ENCODE measurements at regions not wholly inside any gene's neighbourhood (a gene's known extent, or its start where the extent isn't known, plus 50 kb on each side); places are given as distances from the start of the nearest gene placed in this dataset.
"Not testable (repeated sequence)": the region's sequence is repeated elsewhere in the genome, so short reads cannot be mapped to it uniquely, and the experiment has no call there.

DNA sequence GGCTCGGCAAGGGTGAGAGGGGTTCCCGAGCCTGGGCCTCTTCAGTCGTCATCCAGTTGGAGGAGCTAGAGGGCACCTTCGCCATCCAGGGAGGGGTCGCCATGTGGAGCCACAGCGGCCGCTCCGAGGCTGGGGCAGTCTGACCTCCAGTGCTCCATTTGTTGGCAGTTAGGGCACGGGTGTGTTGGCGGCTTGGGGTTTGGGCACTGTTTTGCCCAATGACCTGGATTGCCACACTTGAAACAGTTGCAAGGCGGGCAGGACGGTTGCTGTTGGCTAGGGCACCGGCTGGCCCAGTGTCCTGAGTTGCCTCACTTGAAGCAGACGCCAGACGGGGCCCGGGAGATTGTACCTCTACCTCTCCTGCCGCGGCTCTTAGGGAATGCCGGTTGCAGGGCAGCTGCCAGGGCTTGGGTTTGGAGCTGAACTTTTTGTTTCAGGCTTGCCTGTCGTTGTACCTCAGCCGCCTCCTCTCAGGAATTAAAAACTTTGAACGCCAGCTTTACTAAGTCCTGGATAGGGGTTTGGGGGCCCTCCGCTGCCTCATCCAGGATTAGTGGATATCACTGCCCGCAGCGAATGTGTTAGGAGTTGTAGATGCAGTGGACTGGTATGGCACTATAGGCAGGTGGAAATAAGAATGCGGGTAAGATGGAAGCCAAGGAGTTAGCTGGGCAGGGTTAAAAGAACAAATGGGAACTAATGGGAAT lies 639.9 kb upstream of the DPP6 start:
- not testable (repeated sequence) for DNase-seq

DNA sequence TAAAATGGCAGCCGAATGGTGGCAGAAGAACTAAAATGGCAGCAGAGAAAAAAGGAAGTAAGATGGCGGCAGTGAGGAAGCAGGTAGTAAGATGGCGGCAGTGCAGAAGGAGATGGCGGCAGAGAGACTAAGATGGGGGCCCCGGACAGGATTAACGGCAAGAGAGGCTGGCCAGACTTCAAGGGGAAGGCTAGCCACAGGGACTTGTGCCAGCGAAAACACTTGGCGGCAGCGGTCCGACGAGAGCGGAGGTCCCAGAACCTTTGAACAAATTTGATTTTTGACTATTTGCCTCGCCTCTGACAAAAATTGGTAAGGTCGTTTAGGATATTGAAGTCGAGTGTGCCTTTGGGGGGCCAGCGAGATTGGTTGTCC lies 639.4 kb upstream of the DPP6 start:
- not testable (repeated sequence) for DNase-seq

DNA sequence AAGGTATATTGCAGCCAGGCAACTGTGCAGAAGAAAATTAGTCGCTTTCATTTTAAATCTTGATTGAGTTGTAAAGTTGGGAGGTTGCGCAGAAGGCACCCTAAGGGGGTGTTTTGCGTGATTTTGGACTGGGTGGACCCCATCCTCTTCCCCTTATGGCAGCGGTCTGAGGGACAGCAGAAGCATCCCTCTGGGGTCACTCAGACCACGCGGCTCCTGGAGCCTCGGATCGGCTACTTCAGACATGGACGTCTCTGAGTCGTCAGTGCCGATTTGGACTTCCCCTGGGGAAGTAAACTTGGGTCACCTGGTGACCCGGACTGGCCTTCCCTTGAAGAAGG lies 639.0 kb upstream of the DPP6 start:
- no peak for DNase-seq

DNA sequence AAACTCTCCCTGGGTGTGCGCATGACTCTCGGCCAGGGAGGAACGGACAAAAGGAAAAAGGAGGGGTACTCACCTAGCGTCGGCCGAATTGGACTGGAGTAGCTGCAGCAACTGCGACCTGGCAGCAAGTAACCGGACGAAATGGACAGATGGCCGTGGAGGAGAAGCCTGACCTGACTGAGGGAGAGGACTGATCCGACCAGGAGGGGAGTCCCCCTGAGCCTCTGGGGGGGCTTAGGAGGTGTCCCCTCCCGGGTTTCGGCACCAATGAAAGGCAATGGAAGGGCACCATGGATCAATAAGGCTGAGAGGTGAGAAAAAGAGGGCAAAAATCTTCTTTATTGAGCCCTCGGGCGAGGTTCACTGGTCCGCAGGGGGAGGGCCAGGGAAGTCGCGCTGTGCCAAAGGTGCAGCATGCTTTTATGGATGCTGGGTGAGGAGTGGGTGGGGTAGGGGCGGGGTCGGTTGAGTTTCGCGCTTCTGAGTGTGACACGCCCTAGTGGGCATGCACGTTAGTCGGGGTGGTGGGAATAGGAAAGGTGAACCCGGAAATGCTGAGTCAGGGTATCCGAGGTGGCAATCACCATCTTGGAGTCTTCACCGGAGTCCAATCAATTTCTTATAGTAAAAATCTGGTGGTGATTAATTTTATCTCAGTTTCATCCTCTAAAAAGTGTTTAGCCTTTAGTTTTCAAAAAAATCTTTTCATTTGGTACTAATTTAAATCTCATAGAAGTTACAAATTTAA lies 638.5 kb upstream of the DPP6 start:
- DNase-seq, result no peak

DNA sequence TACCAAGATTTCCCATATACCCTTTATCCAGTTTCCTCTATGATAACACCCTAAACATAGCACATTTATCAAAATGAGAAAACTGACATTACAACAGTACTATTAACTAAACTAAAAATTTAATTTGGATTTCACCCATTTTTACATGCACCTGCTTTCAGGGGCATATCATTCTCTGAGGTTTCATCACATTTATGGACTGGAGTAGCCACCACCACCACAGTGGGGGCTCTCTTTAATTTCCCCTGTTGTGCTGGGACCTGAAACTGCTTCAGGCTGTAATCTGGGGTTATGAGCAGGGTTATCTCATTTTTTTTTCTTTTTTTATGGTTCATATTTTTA lies 637.9 kb upstream of the DPP6 start:
- DNase-seq, result no peak

DNA sequence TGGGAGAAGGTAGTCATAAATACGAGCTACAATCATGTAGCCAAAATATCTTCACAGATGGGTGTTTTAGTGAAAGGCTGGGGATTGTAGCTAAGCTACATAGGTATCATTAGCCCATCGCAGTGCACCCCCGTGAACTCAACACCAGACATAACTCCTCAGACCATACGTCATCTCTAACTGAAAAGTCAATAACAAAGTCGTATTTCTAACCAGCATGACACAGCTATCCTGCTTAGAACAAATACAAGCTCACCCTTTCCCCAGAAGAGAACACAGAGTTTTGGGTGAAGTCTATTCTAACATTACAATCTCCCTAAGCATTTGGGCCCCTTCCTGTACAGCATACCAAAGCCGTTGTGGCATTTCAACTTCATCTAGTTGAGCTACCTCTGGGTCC lies 636.6 kb upstream of the DPP6 start:
- no peak for DNase-seq

DNA sequence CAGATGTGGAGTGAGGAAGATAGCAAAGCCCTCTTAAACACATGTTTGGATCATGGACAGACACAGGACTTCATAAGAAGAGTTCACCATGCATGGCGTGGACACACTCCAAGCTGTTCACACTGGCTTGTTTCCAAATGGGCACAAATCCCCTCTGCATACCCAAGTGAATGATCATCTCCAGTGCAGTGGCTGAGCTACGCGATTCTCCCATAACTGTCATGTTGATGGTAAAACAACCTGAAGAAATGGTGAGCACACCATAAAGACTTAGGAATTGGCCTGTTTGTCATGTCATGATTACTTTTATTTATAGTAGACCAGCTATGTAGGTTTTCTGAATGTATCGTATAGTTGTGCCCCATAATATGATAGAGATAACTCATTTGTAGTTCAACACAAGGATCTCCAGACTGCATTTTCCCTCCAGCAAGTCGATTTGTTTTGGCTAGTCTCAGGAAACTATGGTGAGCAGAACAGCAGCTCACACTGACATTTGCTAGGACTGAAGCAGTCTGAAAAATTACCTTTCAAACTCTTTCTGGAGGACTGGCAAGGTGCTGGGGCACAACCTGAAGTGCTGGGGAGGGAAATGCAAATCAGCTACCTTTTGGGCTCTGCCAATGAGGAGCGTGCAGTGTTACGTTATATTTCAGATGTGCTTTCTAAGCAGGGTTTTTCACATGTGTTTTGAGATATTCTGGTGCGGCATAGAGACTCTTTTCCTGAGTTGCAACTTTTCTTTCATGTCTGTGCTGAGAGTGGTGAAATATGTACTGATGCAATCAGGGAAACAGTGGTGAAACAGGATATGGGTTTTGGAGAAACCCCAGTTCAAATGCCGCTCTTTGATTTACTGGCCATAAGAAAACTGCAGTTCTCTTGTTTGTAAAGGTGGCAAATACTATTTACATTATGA lies 629.6 kb upstream of the DPP6 start:
- DNase-seq, result no peak

DNA sequence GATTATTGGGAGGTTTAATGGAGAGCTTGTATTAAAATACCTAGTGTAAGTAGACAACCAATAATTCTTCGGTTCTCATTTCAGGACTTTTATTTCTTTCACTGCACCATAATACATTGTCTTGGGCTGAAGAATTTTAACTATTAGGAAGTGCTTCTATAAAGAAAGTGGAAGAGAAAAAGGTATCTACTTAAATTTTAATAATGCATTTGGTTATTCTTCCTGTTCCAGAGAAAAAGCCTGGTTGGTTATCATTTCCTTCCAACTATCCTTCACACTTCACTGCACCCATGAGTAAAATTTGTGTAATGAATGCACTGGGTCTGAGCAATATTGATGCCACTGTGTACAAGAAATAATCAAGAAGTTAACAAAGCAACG lies 629.0 kb upstream of the DPP6 start:
- no peak for DNase-seq

DNA sequence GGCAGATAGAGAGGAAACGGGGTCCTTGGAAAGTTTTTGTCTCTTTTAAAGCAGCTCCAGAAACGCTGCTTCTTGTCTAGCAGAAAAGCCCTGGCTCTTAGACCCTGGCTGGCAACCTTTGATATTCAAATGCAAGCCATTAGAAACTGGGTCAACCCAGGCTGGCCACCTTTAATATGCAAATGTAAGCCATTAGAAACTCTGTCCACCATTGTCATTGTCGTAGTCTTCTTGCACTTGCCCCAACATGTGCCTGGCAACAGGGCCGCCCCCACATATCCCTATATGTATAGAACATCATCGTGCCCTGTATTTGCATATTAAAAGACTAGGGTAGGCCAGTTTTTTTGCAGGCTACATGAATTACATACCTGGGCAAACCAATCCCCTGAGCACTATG lies 621.3 kb upstream of the DPP6 start:
- no peak for DNase-seq

DNA sequence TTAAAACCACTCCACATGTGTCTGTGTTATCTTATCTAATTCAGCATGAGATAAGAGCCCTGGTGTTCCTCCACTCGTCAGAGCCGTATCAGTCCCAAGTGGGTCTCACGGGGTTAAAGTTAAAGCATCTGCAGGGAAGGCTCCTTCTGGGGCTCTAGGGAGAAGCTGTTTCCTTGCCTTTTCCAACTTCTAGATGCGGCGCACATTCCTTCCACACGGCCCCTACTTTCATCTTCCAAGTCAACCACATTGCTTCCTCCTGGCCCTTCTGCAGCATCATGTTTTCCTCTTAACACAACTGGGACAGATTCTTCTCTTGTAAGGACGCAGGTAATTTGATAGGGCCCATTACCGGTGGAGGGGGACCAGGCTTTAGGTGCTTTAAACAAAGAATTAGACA lies 620.1 kb upstream of the DPP6 start:
- DNase-seq, result no peak

DNA sequence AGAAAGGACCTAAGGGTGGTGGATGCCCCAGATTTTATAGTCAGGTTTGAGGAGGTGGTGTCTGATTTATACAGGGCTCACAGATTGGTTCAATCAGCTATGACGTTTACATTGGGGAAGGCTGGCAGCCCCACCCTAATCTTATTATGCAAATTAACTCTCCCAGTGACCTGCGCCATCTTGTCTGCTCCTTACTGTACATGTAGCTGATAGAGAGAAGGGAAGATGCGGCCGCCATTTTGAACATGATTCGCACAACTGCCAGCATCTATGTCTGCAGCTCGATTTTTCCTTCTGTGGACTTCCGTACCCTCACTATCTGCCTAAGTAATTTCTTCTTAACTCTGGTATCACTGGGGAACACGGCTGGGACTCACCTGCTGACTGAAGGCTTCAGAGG lies 619.0 kb upstream of the DPP6 start:
- DNase-seq, result no peak

DNA sequence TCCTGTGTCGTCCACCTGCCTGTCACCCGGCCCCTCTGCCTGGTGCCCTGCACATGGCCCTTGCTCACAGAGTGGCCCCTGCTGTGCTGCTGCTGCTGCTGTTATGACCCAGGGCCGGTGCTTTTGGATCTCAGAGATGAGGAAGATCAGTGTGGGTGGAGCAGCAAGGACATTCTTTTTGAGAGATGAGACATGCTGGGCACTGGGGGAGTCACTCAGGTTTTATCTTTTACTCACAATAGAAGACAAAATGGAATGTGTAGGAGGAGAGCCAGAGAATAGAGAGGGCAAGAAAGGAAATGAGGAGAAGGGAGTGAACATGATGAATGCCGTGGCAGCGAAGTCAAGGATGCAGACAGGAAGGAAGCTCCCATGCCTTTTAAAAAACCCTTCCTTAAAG lies 611.5 kb upstream of the DPP6 start:
- DNase-seq, result no peak

DNA sequence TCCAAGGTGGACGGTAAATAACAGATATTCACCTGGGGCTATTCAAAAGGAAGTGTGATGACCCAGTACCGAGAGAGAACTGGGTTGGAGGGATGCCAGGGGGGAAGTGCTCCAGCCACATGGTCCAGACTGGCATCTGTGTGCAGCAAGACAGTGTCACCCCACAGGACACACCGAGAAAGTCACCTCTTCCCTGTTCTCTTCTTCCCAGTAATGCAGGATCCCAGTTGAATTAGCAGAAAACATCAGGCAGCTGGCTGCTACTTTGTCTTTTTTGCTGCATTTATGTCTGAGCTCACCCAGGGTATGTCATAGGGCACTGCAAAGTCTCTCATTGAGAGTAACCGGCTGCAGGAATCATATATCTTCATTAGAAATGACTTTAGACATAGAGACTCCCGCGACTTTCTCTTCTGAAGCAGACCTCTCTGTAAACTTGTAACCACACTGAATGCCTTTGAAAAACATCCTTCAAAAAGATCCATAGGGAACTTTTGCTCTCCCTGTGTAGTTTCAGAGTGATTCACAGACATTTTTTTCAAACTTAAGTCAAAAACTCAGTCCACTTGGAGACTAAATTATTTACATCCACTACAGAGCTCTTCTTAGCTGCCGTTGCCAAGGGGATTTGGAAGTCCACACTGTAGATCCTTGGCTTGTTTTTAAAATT lies 609.0 kb upstream of the DPP6 start:
- no peak for DNase-seq

DNA sequence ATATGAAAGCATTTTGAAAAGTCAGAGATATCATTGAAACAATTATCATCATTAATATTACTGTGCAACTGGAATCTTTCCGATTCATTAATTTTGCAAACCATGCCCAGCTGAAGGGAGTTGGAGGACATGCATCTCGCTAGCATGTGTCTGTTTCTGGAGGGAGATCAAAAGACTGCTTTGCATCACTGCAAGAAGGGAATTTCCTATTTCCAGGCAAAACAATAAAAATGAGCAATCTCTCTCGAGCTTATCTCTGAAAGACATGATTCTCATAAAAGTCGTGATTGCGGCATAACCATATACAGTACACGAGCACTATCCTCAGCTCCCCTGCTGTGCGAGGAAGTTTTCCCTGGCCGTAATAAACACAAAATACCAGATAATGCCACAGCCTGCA lies 607.6 kb upstream of the DPP6 start:
- no peak for DNase-seq

DNA sequence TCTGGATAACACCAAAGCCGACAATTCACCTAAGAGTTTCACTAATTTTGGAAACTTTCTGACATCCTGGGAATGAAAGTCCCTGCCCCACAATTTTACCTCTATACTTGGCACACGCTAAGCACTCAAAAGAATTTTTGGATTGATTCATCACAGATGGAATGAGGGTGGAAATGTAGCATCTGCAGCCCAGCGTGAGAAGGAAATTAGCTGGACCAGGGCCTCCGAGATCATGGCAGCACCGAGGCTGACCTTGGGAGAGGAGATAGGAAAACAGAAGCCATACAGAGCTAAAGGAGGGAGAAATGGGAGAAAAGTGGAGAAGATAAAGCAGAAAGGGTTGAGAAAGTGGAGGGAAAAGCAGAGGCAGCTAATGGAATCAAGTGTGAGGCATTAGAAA lies 606.6 kb upstream of the DPP6 start:
- DNase-seq, result no peak

DNA sequence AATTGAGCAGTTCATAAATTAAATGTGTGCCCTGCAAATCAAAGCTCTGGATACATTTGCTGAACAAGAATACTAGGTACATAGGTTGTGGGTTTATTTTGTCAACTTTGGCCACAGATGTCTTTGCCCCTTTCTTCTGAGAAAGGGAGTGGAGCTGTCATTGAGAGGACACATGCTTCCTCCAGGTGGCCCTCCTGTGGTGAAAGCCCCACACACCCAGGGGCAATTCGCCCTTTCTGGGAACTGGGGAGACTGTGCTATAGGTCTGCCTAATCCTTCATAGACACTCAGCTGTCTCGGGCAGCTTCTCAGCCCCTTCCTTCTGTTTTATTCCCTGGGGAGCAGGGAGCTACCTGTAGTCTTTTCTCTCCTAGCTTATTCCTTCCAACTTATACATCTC lies 605.7 kb upstream of the DPP6 start:
- DNase-seq, result no peak

DNA sequence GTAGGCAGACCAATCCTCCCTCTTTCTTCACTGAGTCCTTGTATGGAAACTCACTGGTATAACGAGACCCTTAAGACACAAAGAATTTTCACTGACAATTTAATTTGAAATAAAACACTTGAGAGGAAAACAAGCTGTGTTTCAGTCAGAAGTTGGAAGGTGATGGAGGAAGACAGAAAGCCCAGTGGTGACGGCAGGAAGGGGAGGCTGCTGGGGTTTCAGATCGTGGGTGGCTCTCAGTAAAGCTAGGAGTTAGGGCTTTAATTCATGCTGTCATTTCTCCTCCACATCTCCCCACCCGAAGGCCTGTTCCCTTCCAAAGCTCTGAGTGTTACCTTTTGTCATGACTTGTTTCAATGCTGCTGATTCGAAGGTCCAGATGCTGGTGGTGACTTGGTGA lies 605.2 kb upstream of the DPP6 start:
- DNase-seq, result no peak

DNA sequence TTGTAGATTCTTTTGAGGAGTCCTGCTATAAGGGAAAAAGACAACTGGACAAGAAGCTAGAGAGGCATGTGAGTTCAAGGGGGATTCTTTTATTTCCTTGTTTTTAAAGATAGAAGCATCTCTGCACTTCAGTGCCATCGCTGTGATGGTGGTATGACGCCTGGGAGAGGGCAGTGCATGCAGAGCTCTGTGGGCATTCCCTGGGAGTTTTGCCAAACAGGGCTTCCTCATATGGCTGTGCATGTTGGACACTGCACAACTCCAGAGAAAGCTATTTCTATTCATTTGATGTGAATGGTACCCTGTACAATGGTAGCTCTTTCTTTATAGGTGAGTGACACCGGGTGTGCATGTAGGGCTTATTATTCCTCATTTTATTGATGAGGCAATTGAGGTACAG lies 599.5 kb upstream of the DPP6 start:
- no peak for DNase-seq

DNA sequence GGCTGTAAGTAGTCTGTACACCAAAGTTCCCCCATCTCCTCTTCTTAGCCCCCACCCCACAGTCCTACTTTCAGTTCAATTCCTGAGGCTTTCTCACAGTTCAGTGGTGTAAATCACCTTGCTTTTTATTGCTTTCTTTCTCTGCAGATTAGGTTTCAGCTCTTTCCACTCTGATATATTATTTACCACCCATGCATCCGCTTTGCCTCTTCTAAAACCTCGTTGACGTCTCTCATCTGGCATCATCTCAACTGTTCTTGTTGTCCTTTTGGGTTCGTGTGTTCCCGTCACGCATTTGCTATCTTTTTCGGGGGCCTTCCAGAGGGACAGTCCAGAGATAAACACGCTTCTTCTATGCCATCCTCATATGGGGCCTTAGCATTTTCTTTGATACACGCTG lies 597.9 kb upstream of the DPP6 start:
- no peak for DNase-seq

DNA sequence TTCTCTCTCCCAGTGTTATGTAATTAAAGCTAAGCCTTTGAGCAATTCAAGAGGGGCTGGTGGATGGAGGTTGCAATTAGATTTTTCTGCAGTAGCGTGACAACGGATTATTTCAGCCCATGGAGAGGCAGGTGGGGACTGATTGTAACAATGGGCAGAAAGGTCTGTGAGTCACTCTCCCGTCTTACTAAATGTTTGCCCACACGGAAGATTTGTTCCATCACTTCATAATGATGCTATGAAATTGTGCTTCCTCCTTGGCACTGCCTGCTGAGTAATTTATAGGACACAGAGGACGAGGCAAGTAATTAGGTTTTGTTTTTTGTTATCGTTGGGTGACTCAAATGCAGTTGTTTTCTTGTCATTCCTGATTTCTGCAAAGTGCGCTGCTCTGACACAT lies 594.5 kb upstream of the DPP6 start:
- DNase-seq, result peak; percentile 83

DNA sequence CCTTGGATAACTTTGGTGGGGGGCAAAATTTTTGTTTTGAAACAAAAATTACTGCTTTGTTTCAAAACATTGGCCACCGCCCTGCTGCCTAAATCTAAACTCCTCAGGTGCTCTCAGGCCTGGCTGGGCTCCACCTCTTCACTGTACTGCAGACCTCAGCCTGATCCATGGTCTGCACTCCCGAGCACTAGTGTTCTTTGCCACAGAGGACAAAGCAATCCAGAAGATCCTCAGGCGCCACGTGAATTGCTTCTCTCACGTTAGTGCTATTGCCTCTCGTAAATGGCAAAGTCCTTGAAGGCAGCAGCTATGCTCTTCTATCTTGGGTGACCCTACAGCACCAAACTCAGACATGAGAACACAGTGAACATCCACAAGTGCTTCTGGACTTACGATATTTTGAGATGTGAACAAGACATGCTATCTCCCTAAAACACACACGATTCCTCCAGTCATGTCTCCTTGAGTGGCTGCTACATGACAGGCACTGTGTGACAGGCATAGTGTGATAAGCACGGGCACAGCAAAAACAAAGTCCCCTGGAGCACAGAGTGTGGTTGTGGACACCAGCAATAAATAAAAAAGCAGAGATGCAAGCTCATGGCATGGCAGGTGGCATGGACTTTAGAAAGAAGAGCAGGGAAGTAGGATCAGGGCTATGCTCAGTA lies 582.1 kb upstream of the DPP6 start:
- DNase-seq, result no peak

DNA sequence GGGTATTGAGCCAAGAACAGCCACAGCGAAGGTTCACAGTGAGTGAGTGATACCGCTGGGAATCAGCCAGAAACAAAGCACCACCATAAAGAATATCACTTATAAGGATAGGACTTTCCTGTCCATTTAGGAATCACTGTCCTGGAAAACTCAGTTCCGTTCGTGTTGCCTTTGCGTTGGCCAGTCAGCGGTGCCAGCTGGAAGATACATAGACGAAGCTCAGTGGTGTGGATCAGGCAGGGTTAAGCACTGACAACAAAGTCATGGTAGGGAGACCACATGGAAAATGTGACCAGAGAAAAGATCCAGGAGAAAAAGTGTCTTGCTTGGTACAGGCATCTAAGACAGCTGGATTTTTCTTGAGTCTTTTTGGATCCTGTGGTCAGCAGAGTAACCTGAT lies 579.7 kb upstream of the DPP6 start:
- DNase-seq, result no peak

DNA sequence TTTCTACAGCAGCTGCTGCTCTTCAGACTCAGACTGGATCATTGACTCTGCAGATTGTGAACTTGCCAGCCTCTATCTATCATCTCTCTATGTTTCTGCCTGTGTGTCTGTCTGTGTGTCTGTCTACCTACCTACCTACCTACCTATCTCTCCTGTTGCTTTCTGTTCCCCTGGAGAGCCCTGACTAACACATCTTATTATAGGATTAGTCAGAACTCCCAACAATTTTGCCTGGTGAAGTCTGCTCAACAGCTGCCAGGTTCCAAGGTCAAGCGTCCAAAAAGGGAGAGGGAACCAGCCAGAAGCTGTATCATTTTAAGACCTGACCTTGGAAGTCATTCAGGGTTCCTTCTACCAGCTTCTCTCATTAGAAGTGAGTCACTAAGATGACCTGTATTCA lies 579.0 kb upstream of the DPP6 start:
- DNase-seq, result no peak

Measured in NCI-H1105 treated with DMSO at 0.1 percent for 48 hours (cell line).